Right lung (tissue), 2 donors: ENCODE measurements at regions not wholly inside any gene's neighbourhood (a gene's known extent, or its start where the extent isn't known, plus 50 kb on each side); places are given as distances from the start of the nearest gene placed in this dataset.
A peak's percentile ranks its signal among the peaks of the same experiment; 100 is the strongest.

ENCODE experiments used
- DNase-seq, 2 donors: peaks; one replicate each; pipeline ENCODE4 v3.0.0-alpha.2; 2013

DNA sequence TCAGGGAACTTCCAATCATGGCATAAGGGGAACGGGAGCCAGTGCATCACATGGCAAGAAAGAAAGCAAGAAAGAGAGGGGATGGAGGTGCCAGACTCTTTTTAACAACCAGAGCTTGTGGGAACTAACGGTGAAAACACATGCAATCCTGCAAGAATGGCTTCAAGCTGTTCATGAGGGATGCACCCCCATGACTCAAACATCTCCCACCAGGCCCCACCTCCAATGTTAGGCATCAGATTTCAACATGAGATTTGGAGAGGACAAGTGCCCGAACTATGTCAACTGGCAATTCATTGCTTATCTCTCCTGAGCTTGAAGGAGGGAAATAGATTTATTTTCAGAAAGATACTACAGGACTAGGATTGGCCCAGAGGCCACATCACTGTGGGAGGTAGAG lies 270.0 kb downstream of the SLC4A3 start:
- DNase-seq = no peak

DNA sequence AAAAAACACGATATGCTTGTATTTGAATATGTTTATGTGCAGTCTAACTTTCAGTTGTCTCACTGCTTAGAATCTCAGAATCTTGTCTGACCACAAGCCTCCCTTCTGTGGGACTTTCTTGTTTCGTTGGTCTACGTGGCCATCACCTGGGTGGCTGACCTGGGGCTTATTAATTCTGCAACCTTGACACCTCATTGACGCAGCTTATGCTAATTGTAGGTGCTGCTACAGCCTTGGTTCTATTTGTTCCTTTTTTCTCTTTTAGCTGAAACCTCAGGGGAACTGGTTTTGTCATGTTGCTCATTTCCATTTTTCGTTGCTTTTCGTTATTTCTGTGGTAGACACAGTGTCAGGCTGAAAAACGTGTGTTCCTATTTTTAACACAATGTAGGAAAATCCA lies 273.7 kb downstream of the SLC4A3 start:
- DNase-seq = no peak

DNA sequence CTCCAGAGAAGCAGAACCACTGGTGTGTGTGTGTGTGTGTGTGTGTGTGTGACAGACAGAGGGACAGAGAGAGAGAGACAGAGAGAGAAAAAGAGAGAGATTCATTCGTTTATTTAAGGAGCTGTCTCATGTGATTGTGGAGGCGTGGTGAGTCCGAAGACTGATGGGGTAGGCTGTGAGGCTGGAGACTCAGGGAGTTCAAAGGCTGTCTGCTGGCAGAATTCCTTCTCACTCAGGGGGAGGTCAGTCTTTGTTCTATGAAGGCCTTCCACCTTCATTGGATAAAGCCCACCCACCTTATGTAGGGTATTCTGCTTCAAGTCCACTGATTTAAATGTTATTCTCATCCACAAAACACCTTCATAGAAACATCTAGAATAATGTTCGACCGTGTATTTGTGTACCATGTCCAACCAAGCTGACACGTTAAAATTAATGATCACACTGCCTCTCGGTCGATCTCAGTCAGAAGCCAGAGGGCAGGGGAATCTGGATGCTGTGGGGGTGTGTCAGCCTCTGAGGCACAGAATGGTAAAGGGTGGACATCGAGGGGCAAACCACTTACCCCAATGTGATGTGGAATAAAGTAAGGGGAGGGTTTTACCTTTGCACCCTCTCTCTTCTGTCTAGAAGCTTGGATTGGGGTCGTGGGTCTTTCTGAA lies 275.6 kb downstream of the SLC4A3 start:
- no peak for DNase-seq

DNA sequence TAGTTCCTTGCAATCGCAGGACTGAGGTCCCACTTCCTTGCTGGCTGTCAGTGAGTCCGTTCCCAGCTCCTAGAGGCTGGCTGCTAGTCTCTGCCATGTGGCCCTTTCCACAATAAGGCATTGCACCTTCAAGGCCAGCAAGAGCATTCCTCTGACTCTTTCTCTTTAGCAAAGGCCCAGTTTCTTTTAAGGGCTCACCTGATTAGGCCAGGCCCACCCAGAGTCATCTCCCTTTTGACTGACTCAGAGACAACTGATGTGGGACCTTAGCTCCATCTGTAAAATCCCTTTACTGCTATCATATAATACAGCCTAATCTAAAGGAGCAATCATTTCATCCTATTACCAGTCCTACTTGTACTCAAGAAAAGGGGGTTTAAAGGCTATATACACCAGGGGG lies 278.2 kb downstream of the SLC4A3 start:
- DNase-seq = no peak

DNA sequence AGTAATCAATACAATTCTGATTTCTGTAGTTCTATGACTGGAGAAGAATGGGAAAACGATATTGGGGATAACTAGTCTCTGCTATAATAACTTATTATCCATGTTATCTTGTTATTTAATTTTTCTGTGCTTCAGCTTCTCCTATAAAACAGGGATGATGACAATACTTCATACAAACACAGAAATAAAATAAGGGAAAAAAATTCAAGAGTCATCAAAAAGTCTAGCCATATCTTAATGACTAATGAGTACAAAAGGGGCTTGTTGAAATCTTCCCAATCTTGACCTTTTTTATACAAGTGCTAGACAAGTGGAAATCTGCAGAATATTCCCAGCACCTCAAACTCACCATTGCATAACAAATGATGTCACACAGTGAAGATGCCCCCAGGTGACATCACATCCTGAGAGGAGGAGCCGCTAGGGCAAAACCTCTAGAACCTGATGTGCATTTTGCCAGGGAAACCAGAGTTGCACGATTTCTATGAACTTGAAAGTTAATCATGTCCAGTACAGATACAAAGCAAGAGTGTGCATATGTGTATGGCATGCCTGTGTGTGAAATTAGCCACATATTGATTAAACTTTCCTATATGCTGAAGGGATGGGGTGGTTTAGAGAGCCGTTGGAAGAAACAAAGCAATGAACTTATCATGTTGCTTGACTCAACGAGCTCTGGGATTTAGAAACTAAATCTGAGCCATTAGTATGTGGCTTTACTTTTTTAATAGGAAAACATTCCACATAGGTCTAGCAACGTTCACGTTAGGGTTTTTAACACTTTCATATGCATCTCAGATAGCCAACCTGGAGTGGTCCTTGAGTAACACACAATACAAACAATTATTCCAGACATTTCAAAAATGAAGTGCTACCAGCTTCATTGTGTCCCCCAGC lies 278.9 kb downstream of the SLC4A3 start:
- no peak for DNase-seq

GRCh38 chr2:219907011-219907365 lies 279.6 kb downstream of the SLC4A3 start:
- DNase-seq = no peak

DNA sequence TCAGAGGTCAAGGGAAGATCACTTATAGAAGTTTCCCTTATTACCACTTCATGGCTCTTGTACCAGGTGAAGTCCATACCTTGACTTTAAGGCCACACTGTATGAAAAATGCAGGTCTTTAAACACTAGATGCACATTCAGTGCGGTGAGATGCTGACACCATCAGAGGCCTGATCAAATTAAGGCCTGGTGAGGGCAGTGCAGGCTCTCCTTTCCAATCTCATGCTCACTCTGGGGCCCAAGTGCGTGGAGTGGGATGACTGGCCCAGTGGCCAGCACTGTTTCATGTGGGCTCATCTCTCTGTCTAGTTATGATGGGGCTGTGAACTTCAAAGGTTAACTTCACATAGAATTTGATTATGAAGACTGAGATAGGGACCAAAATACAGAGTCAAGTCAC lies 281.1 kb downstream of the SLC4A3 start:
- no peak for DNase-seq

DNA sequence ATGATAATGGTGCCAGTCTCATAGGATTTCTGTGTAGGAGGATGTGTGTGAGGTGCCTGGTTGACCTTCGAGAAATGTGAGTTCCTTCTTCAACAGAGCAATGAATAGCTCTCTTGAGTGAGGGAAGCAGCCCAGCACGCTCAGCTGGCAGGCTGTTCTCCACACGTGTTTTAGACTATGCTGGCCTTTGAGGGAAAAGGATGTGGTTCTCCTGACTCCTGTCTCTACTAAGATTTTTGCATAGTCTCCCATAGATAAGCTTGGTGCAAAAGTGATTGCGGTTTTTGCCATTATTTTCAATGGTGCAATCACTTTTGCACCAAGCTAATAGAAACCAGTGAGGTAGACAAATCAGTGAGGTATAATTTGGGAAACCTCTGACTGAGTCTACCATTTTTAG lies 284.1 kb downstream of the SLC4A3 start:
- DNase-seq = no peak

DNA sequence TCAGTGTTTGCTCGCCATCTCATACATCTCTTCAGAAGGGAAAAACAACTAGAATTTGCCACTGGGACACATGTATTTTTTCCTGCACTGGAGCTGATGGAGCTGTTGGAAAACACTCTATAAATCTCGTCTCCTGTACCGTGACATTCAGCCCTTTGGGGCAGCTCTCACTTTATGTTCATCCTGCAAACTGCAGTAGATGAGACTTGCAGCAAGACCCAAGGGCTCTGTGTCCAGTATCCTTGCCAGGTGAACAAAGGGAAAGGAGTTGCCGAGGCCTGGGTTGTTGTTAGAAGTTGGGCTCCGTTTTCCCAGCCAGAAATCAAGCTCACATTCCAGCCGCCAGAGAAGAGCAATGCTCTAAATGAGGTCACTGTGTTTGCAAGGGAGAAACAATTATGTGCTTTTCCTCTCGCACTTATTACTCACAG lies 285.1 kb downstream of the SLC4A3 start:
- DNase-seq = peak; percentile 6 to 25

DNA sequence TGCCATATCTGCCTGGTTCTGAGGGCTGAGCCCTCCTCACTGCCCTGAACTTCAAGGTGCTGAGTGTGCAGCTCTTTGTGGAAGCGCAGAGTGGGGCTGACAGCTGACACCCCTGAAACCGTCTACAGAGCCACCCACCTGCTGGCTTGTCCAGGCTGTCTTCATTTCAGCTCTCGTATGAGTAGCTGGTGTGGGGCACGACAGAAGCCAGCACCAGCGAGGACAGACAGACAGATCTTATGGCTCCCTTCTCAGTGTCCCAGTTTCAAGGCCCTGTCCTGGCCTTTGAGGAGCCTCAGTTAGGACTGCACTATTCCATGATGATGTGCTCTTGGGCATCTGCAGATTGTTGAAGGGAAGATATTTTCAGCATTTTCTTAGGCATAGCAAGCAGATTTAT lies 287.1 kb downstream of the SLC4A3 start:
- DNase-seq = no peak

DNA sequence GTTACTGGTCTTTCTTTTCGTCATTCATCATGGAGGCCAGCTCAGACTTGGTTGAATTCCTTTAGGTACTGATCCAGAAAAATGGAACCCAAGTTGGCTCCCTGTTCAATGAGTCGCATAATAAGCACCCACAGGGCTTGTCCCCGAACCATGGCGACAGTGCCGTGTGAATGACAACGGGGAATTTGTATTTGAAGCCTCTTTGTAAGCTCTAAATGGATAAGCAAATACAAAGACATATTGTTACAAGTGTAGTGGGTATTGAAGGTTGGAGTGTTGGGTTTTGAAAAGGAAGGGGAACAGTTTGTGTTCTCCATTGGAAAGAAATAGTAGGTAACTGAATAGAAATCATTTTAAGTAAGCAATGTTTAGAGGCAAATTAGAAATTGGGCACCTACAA lies 288.9 kb downstream of the SLC4A3 start:
- DNase-seq = no peak

- no peak for DNase-seq
These were observed 289.5 kb downstream of the SLC4A3 start for GRCh38 chr2:219916726-219917440.

DNA sequence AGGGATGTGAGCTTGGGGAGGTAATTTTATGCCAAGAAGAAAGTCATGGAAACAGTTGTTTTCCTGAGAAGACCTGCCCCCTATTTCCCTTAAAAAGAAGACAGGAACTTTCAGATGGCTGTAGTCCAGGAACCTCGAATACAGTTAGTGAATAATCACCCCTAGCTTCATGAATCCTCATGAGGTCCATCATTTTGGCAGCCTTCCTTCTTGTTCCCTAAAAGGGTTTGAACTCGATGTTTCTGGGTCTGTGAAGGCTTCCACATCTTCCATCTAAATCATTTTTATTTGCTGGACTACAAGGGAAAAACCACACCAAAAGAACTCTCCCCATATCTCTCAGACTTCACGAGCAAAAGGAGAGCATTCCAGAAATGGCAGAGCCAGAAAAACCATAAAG lies 290.8 kb downstream of the SLC4A3 start:
- no peak for DNase-seq

- DNase-seq = no peak
These were observed 291.5 kb downstream of the SLC4A3 start for GRCh38 chr2:219918944-219919343.

GRCh38 chr2:219919506-219919905 lies 292.1 kb downstream of the SLC4A3 start:
- no peak for DNase-seq

DNA sequence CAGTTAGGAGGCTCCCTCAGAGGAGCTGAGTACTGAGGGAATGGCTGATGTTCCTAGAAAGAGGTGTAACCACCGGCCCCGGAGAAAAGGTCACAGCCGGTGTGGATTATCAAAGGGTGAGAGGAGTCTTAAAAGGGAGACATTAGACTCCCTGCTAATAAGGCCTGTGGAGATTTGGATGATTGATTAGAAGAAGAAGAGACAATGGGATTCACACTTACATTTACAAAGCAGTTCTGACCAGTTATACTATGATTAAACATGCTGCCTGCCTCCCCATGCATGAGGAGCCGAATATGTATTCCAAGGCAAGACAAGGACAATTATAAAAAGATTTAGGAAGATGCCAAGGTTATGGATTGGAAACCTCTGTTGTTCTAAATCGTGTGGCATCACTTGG lies 302.4 kb downstream of the SLC4A3 start:
- no peak for DNase-seq

GRCh38 chr2:219939647-219940046 lies 312.2 kb downstream of the SLC4A3 start:
- DNase-seq = no peak

GRCh38 chr2:219944866-219945265 lies 317.4 kb downstream of the SLC4A3 start:
- DNase-seq = no peak

- no peak for DNase-seq
These were observed 318.6 kb downstream of the SLC4A3 start for GRCh38 chr2:219946021-219946420.

- no peak for DNase-seq
These were observed 319.1 kb downstream of the SLC4A3 start for GRCh38 chr2:219946529-219946928.

- no peak for DNase-seq
These were observed 320.1 kb downstream of the SLC4A3 start for GRCh38 chr2:219947575-219947974.

DNA sequence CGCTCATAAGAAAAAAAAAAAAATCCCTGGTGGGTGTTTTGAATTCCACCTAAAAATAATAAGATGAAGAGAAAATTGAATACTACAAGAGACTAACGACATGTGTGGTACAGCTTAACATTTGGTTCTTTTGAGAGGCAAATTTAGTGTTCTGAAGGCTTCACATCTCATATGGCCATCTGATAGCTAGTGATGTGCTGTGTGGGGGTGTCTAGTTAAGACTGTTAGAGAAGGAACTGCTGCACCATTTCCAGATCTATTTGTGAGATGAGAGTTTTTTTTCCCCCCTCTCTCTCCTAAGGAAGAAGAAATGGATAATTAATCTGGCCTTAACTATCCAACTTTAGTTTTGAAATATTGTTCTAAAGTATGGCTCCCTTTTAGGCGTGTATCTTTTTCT lies 321.6 kb downstream of the SLC4A3 start:
- DNase-seq = no peak

DNA sequence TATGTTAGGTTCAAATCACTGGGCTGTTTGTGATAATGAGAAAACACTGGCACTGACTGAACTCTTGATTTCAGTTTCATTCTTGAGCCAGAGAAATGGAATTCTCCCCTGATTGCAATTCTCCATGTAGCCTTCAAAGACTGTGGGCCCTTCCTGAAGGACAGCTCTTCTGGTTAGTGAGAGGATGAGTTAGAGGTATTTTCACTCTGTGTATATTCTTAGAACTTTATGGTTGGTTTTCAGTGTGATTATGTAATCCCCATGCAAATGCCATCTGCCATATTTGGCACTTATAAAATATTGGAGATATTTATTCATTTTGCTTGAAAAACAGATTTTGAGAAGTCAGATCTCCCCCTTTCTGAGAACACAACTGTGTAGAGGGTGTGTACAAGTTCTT lies 323.7 kb downstream of the SLC4A3 start:
- DNase-seq = no peak
